IMR-90 (cell line): ENCODE measurements at regions not wholly inside any gene's neighbourhood (a gene's known extent, or its start where the extent isn't known, plus 50 kb on each side); places are given as distances from the start of the nearest gene placed in this dataset.

Source experiments
- ATAC-seq: fragments of 200-7000 bp; cut with Tn5 transposase; 2 replicates; pipeline ENCODE4 v1.9.1; 2020; ENCODE audit warnings: low read depth, mild to moderate bottlenecking, moderate library complexity
- BruUV-seq: library from RNA; stranded (reverse); fragments of 400-500 nt; replicated peaks from 2 replicates; lab custom pipeline; 2021; lab: Mats Ljungman, UMichigan
- CTCF ChIA-PET: fragments of 300-600 bp; formaldehyde crosslinking; extraction: SDS; loops from one replicate; lab custom pipeline; 2021; ENCODE audit warnings: antibody characterized with exemption; lab: Yijun Ruan, JAX
- POLR2A ChIA-PET: fragments of 300-600 bp; sonication (Branson Sonifier 250); formaldehyde crosslinking; loops from one replicate; lab custom pipeline; 2022; ENCODE audit warnings: antibody characterized with exemption; ENCODE audit not compliant: unreplicated experiment; lab: Charles Lee
- DNase-seq: peaks from one replicate; pipeline ENCODE4 v3.0.0; 2013
- H2AFZ ChIP-seq: replicated peaks from 2 replicates; pipeline ENCODE3; 2013; ENCODE audit warnings: low read length, mild to moderate bottlenecking; ENCODE audit not compliant: poor library complexity
- H2AK5ac ChIP-seq: 2 replicates; pipeline ENCODE4 v1.6.1; 2013; ENCODE audit warnings: low read depth, low read length, inconsistent platforms
- H2AK9ac ChIP-seq: replicated peaks from 2 replicates; pipeline ENCODE3; 2013; ENCODE audit warnings: mild to moderate bottlenecking, low read depth, low read length, moderate library complexity; ENCODE audit not compliant: poor library complexity
- H2BK120ac ChIP-seq: 2 replicates; pipeline ENCODE4 v1.6.1; 2013; ENCODE audit warnings: low read depth, low read length, inconsistent platforms
- H2BK15ac ChIP-seq: 3 replicates; pipeline ENCODE4 v1.6.1; 2013; ENCODE audit warnings: low read depth, low read length, inconsistent platforms
- H2BK20ac ChIP-seq: 2 replicates; pipeline ENCODE4 v1.6.1; 2013; ENCODE audit warnings: low read depth, mild to moderate bottlenecking, inconsistent platforms, low read length, moderate library complexity
- H2BK5ac ChIP-seq: 2 replicates; pipeline ENCODE4 v1.6.1; 2013; ENCODE audit warnings: mild to moderate bottlenecking, low read depth, low read length, inconsistent platforms; ENCODE audit not compliant: poor library complexity, severe bottlenecking
- H3K14ac ChIP-seq: replicated peaks from 2 replicates; pipeline ENCODE4 v1.6.1; 2013; ENCODE audit warnings: low read depth, low read length, inconsistent platforms
- H3K18ac ChIP-seq: 2 replicates; pipeline ENCODE4 v1.6.1; 2013; ENCODE audit warnings: low read depth, low read length, control low read depth
- H3K23ac ChIP-seq: 2 replicates; pipeline ENCODE4 v1.6.1; 2013; ENCODE audit warnings: low read depth, low read length, inconsistent platforms
- H3K27ac ChIP-seq: 2 replicates; pipeline ENCODE4 v1.5.1; 2013; ENCODE audit warnings: mild to moderate bottlenecking, control low read depth, low read length; ENCODE audit not compliant: insufficient read depth
- H3K27me3 ChIP-seq: 2 replicates; pipeline ENCODE4 v1.6.1; 2013; ENCODE audit warnings: low read length; ENCODE audit not compliant: control insufficient read depth, insufficient read depth
- H3K36me3 ChIP-seq: 2 replicates; pipeline ENCODE4 v1.6.1; 2013; ENCODE audit warnings: low read length, mixed read lengths; ENCODE audit not compliant: control insufficient read depth, insufficient read depth
- H3K4ac ChIP-seq: 2 replicates; pipeline ENCODE4 v1.6.1; 2013; ENCODE audit warnings: low read depth, low read length, inconsistent platforms
- H3K4me1 ChIP-seq: 2 replicates; pipeline ENCODE4 v1.6.1; 2013; ENCODE audit warnings: low read length, mixed read lengths; ENCODE audit not compliant: control insufficient read depth, insufficient read depth
- H3K4me2 ChIP-seq: 2 replicates; pipeline ENCODE4 v1.6.1; 2013; ENCODE audit warnings: low read depth, mild to moderate bottlenecking, control low read depth, low read length, moderate library complexity
- H3K4me3 ChIP-seq: 2 replicates; pipeline ENCODE4 v1.5.1; 2013; ENCODE audit warnings: low read depth, mild to moderate bottlenecking, control low read depth, low read length, moderate library complexity; ENCODE audit not compliant: insufficient read depth
- H3K56ac ChIP-seq: 2 replicates; pipeline ENCODE4 v1.6.1; 2013; ENCODE audit warnings: low read length, inconsistent platforms; ENCODE audit not compliant: insufficient read depth; ENCODE audit errors: extremely low read depth
- H3K79me1 ChIP-seq, 2 experiments: 2 replicates each; pipeline ENCODE4 v1.6.1; 2013; ENCODE audit warnings: low read length in 2 of 2, inconsistent platforms in 1 of 2, low read depth in 1 of 2
- H3K9ac ChIP-seq: 2 replicates; pipeline ENCODE4 v1.6.1; 2013; ENCODE audit warnings: low read depth, low read length, control low read depth
- H3K9me1 ChIP-seq: 2 replicates; pipeline ENCODE4 v1.6.1; 2013; ENCODE audit warnings: low read length, inconsistent platforms; ENCODE audit not compliant: insufficient read depth
- H3K9me3 ChIP-seq: 2 replicates; pipeline ENCODE4 v1.6.1; 2013; ENCODE audit warnings: low read length; ENCODE audit not compliant: control insufficient read depth, insufficient read depth
- H4K20me1 ChIP-seq: 2 replicates; pipeline ENCODE4 v1.6.1; 2013; ENCODE audit warnings: low read length, inconsistent platforms; ENCODE audit not compliant: insufficient read depth
- H4K5ac ChIP-seq: 2 replicates; pipeline ENCODE4 v1.6.1; 2013; ENCODE audit warnings: mild to moderate bottlenecking, low read depth, low read length, control low read depth
- H4K8ac ChIP-seq, 2 experiments: 2 replicates each; pipeline ENCODE4 v1.6.1; 2013; ENCODE audit warnings: low read depth in 2 of 2, low read length in 2 of 2, control low read depth in 1 of 2, inconsistent platforms in 1 of 2
- H4K91ac ChIP-seq: 2 replicates; pipeline ENCODE4 v1.6.1; 2013; ENCODE audit warnings: low read depth, low read length, inconsistent platforms; ENCODE audit not compliant: insufficient read depth
- CEBPB ChIP-seq: IDR thresholded peaks from 2 replicates; pipeline ENCODE4 v1.6.1; 2012; ENCODE audit warnings: low read depth, low read length, improper control_type of control experiment
- MAFK ChIP-seq: IDR thresholded peaks from 2 replicates; pipeline ENCODE4 v1.6.1; 2012; ENCODE audit warnings: low read depth, low read length, improper control_type of control experiment
- MXI1 ChIP-seq: IDR thresholded peaks from 2 replicates; pipeline ENCODE4 v1.6.1; 2012; ENCODE audit warnings: low read depth, mild to moderate bottlenecking, low read length, moderate library complexity, borderline replicate concordance
- RFX5 ChIP-seq: IDR thresholded peaks from 2 replicates; pipeline ENCODE4 v1.8.0; 2012; ENCODE audit warnings: low read depth, mild to moderate bottlenecking, low read length, moderate library complexity
- whole genome bisulfite sequencing, 2 experiments: methylation state at CpG; one replicate each; pipeline versions ENCODE4 v1.1.5 to v1.1.7; 2013; ENCODE audit warnings: missing lambda C conversion rate in 2 of 2; ENCODE audit not compliant: insufficient read length in 1 of 2; ENCODE audit errors: extremely low coverage in 2 of 2; 5-methylcytosine and 5-hydroxymethylcytosine counted together
- dilution Hi-C: fragments of 300-500 bp; cut with HindIII; formaldehyde crosslinking; loops from one replicate; pipeline ENCODE4 v1.14.3; 2018; ENCODE audit warnings: low sequenced_read_pairs; ENCODE audit not compliant: unreplicated experiment
- in situ Hi-C: fragments of 300-500 bp; cut with MboI; formaldehyde crosslinking; loops from 3 replicates; pipeline ENCODE4 v1.14.3; 2019; ENCODE audit warnings: low sequenced_read_pairs, inconsistent platforms, mixed read lengths
- intact Hi-C: fragments of 100-400 bp; cut with micrococcal nuclease; formaldehyde crosslinking; loops from 2 replicates; pipeline ENCODE4 v1.10.0; 2022
- TF ChIP-seq, protein P1 (sequence below): fragments of 150-350 bp; IDR thresholded peaks from 2 replicates; pipeline ENCODE4 v1.6.1; 2016; ENCODE audit warnings: low read depth, mild to moderate bottlenecking, low read length, moderate library complexity, borderline replicate concordance
- TF ChIP-seq, protein P2 (sequence below): fragments of 150-350 bp; IDR thresholded peaks from 2 replicates; pipeline ENCODE4 v1.6.1; 2017; ENCODE audit warnings: mild to moderate bottlenecking, antibody characterized with exemption, low read length, low read depth

- no peaks in the 10 kb centered on the region for H3K36me3 ChIP-seq
- no peak overlapping the region for H4K5ac ChIP-seq
- no peak overlapping the region for H3K9ac ChIP-seq
- H2BK120ac ChIP-seq = no peak overlapping the region
- no TSS peak for BruUV-seq
- ChIA-PET POLR2A (no interaction called here), CTCF (no interaction called here)
- no peak overlapping the region for H3K56ac ChIP-seq
- no peak overlapping the region for H2BK5ac ChIP-seq
- H3K9me3 ChIP-seq = no peaks in the 10 kb centered on the region
- H3K18ac ChIP-seq = no peak overlapping the region
- H4K8ac ChIP-seq = no peak overlapping the region
- no peak overlapping the region for H2AFZ ChIP-seq
- H3K4me3 ChIP-seq = no peak overlapping the region
- H3K4ac ChIP-seq = no peak overlapping the region
- TF ChIP-seq, protein P1, sequence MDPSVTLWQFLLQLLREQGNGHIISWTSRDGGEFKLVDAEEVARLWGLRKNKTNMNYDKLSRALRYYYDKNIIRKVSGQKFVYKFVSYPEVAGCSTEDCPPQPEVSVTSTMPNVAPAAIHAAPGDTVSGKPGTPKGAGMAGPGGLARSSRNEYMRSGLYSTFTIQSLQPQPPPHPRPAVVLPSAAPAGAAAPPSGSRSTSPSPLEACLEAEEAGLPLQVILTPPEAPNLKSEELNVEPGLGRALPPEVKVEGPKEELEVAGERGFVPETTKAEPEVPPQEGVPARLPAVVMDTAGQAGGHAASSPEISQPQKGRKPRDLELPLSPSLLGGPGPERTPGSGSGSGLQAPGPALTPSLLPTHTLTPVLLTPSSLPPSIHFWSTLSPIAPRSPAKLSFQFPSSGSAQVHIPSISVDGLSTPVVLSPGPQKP = no peak
- TF ChIP-seq MAFK = no peak
- no peak for TF ChIP-seq CEBPB
- TF ChIP-seq MXI1 = no peak
- no peak for TF ChIP-seq RFX5
- TF ChIP-seq, protein P2, sequence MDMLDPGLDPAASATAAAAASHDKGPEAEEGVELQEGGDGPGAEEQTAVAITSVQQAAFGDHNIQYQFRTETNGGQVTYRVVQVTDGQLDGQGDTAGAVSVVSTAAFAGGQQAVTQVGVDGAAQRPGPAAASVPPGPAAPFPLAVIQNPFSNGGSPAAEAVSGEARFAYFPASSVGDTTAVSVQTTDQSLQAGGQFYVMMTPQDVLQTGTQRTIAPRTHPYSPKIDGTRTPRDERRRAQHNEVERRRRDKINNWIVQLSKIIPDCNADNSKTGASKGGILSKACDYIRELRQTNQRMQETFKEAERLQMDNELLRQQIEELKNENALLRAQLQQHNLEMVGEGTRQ = no peak
- H2BK20ac ChIP-seq = no peak overlapping the region
- H3K4me1 ChIP-seq = no peaks in the 10 kb centered on the region
- intact Hi-C loops (no loop called here), in situ Hi-C loops (no loop called here), dilution Hi-C loops (no loop called here)
- no CpG with 5 or more reads among the region's 9 CpGs for WGBS, 2 experiments
- no peak overlapping the region for H3K23ac ChIP-seq
- ATAC-seq (no peak), DNase-seq (no peak)
- no peak overlapping the region for H2BK15ac ChIP-seq
- H3K4me2 ChIP-seq = no peak overlapping the region
- H4K20me1 ChIP-seq = no peaks in the 10 kb centered on the region
- no peaks in the 10 kb centered on the region for H3K9me1 ChIP-seq
- no peak overlapping the region for H3K27ac ChIP-seq
- no peak overlapping the region for H4K91ac ChIP-seq
- H3K14ac ChIP-seq = no peak overlapping the region
- H3K79me1 ChIP-seq = no peaks in the 10 kb centered on the region
- peaks cover 1% of the 10 kb centered on the region; the same call in 1 of the 2 replicates for H3K27me3 ChIP-seq
- no peak overlapping the region for H2AK9ac ChIP-seq
- H2AK5ac ChIP-seq = no peak overlapping the region
Observed at GRCh38 chr2:234406085-234406484, 90.8 kb downstream of the ARL4C start.
